ENCODE measurements at regions not wholly inside any gene's neighbourhood (a gene's known extent, or its start where the extent isn't known, plus 50 kb on each side); places are given as distances from the start of the nearest gene placed in this dataset.

DNA sequence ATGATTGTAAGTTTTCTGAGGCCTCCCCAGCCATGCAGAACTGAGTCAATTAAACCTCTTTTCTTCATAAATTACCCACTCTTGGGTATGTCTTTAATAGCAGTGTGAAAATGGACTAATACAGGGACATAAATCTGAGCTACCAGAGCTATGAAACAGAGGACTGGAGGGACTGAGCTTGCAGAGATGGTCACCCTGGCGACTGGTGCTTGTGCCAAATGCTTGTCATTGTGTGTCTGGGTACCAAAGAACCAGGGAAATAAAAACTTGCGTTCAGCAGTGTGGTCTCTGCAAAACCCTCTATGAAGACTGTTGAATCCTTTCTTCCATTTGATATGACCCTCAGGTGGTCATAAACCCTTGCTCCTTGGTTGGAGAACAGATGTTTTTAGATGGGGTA lies 105.1 kb upstream of the PRL start:
- Mint-ChIP-seq H3K4me3 (no peak overlapping the region), H3K9me3 (no peaks in the 10 kb centered on the region; a peak in 1 of 5 replicates), H3K36me3 (ENCODE audit: insufficient read depth in 1 of 3, low read depth in 3 of 3) (no peaks in the 10 kb centered on the region; a peak in 2 of 7 replicates), H3K4me1 (peaks cover 2 to 11% of the 10 kb centered on the region in 2 experiments; a peak in 1 of 4 replicates), H3K27me3 (ENCODE audit: low read depth) (no peaks in the 10 kb centered on the region), H3K27ac (no peak overlapping the region)
- H3T11ph ChIP-seq (ENCODE audit: low read length), result no peak overlapping the region
- no peak overlapping the region for H2BK12ac ChIP-seq (ENCODE audit: insufficient read length, low read depth, low read length)
- WGBS (ENCODE audit: extremely low coverage, insufficient read length, low lambda C conversion rate), result no CpG with 5 or more reads among the region's 2 CpGs
- H3K79me2 ChIP-seq (ENCODE audit: insufficient read depth, low read length), result 0 out of 2 replicates have a peak, but pooled peaks cover 2% of the 10 kb centered on the region
- H3K4me1 ChIP-seq (ENCODE audit: insufficient read depth, low read length), result no peaks in the 10 kb centered on the region; the same call in 1 of the 2 replicates
- no peak overlapping the region for H3K18ac ChIP-seq (ENCODE audit: insufficient read length, low read depth, low read length)
- H3K27me3 ChIP-seq (ENCODE audit: insufficient read depth, low read length), result no peaks in the 10 kb centered on the region
- H3K56ac ChIP-seq (ENCODE audit: insufficient read length, low read depth, low read length), result no peak overlapping the region
- no peak overlapping the region for H2BK120ac ChIP-seq (ENCODE audit: low read depth, low read length, poor library complexity, severe bottlenecking)
- H3K27ac ChIP-seq (ENCODE audit: insufficient read length, low read depth, low read length), result no peak overlapping the region
- H3K23me2 ChIP-seq (ENCODE audit: insufficient read length, low read depth, low read length, poor library complexity, severe bottlenecking), result no peaks in the 10 kb centered on the region
- no peak overlapping the region for H2AK5ac ChIP-seq (ENCODE audit: insufficient read length, low read length)
- H4K20me1 ChIP-seq (ENCODE audit: control insufficient read depth, insufficient read depth, insufficient read length), result no peaks in the 10 kb centered on the region
- H3K4me2 ChIP-seq (ENCODE audit: insufficient read depth, insufficient read length, low read length), result no peak overlapping the region
- no peak overlapping the region for H2BK20ac ChIP-seq (ENCODE audit: low read depth, low read length, poor library complexity, severe bottlenecking)
- H2AFZ ChIP-seq (ENCODE audit: low read length), result no peak overlapping the region
- no peak overlapping the region for H3K9ac ChIP-seq (ENCODE audit: extremely low read depth, insufficient read length, low read length)
- no peak overlapping the region for H3K23ac ChIP-seq (ENCODE audit: insufficient read length, low read depth, low read length)
- TF ChIP-seq, protein P1, sequence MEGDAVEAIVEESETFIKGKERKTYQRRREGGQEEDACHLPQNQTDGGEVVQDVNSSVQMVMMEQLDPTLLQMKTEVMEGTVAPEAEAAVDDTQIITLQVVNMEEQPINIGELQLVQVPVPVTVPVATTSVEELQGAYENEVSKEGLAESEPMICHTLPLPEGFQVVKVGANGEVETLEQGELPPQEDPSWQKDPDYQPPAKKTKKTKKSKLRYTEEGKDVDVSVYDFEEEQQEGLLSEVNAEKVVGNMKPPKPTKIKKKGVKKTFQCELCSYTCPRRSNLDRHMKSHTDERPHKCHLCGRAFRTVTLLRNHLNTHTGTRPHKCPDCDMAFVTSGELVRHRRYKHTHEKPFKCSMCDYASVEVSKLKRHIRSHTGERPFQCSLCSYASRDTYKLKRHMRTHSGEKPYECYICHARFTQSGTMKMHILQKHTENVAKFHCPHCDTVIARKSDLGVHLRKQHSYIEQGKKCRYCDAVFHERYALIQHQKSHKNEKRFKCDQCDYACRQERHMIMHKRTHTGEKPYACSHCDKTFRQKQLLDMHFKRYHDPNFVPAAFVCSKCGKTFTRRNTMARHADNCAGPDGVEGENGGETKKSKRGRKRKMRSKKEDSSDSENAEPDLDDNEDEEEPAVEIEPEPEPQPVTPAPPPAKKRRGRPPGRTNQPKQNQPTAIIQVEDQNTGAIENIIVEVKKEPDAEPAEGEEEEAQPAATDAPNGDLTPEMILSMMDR (conservative IDR thresholded peaks at IDR 0.05), result no peak
- H3K9me3 ChIP-seq (ENCODE audit: control insufficient read depth, low read depth, low read length), result no peaks in the 10 kb centered on the region
- H3K79me1 ChIP-seq (ENCODE audit: insufficient read depth, low read depth, low read length, poor library complexity, severe bottlenecking), result no peaks in the 10 kb centered on the region
- H3K4ac ChIP-seq (ENCODE audit: low read depth, low read length), result no peak overlapping the region
- H2BK5ac ChIP-seq (ENCODE audit: insufficient read length, low read length), result no peak overlapping the region
- no peak overlapping the region for H3K14ac ChIP-seq (ENCODE audit: insufficient read depth, low read length)
- no peak overlapping the region for H4K8ac ChIP-seq (replicated peaks; ENCODE audit: insufficient read length, low read depth, low read length)
- no peak overlapping the region for H4K5ac ChIP-seq (ENCODE audit: insufficient read length, low read depth, low read length)
- H2BK15ac ChIP-seq (ENCODE audit: low read depth, low read length), result no peak overlapping the region
- no peak for DNase-seq
- H4K91ac ChIP-seq (ENCODE audit: insufficient read length, low read depth, low read length), result no peak overlapping the region
